ENCODE measurements at regions not wholly inside any gene's neighbourhood (a gene's known extent, or its start where the extent isn't known, plus 50 kb on each side); places are given as distances from the start of the nearest gene placed in this dataset.
A peak's percentile ranks its signal among the peaks of the same experiment; 100 is the strongest.

DNA sequence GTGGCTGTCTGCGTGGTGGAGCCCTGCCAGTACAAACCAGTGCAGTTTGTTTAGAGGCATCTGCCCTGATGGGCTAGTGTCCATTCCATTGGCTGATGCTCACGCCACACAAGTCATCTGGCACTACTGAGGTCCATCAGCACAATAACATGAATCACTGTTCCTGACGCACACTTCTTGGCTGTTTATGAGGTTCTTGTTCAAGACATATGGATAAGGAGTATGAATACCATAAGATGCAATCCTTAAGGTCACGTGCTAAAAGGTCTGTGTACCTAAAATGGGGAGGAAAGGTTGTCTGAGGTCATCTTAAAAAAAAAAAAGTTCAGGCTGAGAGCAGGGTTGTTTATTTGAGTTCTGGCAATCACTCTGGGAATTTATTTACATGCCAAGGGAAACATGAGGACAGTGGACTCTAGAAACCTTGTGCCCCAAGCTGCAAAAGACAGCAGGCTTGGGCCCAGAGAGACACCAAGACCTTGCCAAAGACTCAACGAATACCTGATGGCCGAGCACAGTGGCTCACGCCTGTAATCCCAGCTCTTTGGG lies 54.1 kb upstream of the SHLD1 start:
- Histone ChIP-seq H3K9me2 (replicated peaks; ENCODE audit: low read length) (no peaks in the 10 kb centered on the region), H3K27ac (ENCODE audit: low read length) (peak overlapping the region; percentile 26), H3K4me2 (ENCODE audit: low read length) (no peak overlapping the region), H3F3A (ENCODE audit: low read length, unreplicated experiment) (no peaks in the 10 kb centered on the region), H3K36me3 (ENCODE audit: low read depth, low read length) (no peaks in the 10 kb centered on the region), H3K4me3 (ENCODE audit: low read length) (no peak overlapping the region), H4K20me1 (ENCODE audit: low read length) (no peaks in the 10 kb centered on the region), H3K79me2 (ENCODE audit: low read length) (no peaks in the 10 kb centered on the region), H3K9me3 (ENCODE audit: low read length) (no peaks in the 10 kb centered on the region), H3K27me3 (ENCODE audit: low read length) (no peaks in the 10 kb centered on the region), H3K9ac (ENCODE audit: low read length) (no peak overlapping the region), H3K4me1 (ENCODE audit: insufficient read depth, low read length) (peaks cover 10% of the 10 kb centered on the region; the same call in 1 of the 2 replicates), H2AFZ (ENCODE audit: low read length) (no peak overlapping the region)
- peak; percentile 98 for ATAC-seq
- no peak for TF ChIP-seq CTCF (conservative IDR thresholded peaks at IDR 0.05; ENCODE audit: low read depth, low read length)
- TF ChIP-seq EZH2phosphoT487 (IDR thresholded peaks at IDR 0.05; ENCODE audit: borderline replicate concordance, low read length): no peak
- no peak for TF ChIP-seq EZH2 (IDR thresholded peaks at IDR 0.05; ENCODE audit: low read length, unreplicated experiment)
- intact Hi-C loops (cut with micrococcal nuclease): no loop called here
- BruUV-seq (replicated peaks): no TSS peak
- DNase-seq: peak; percentile 93
- ChIA-PET CTCF (no interaction called here), POLR2A (ENCODE audit: unreplicated experiment) (no interaction called here)

GRCh38 chr20:5691918-5692618 lies 58.1 kb upstream of the SHLD1 start:
- H4K20me1 ChIP-seq (ENCODE audit: low read length): no peaks in the 10 kb centered on the region
- H3K79me2 ChIP-seq (ENCODE audit: low read length): no peaks in the 10 kb centered on the region
- ATAC-seq (no peak), DNase-seq (no peak)
- no peaks in the 10 kb centered on the region for H3K9me2 ChIP-seq (replicated peaks; ENCODE audit: low read length)
- H3K4me3 ChIP-seq (ENCODE audit: low read length): no peak overlapping the region
- H3K4me1 ChIP-seq (ENCODE audit: insufficient read depth, low read length): peaks cover 10% of the 10 kb centered on the region; the same call in 1 of the 2 replicates
- intact Hi-C loops (cut with micrococcal nuclease): no loop called here
- no peaks in the 10 kb centered on the region for H3K27me3 ChIP-seq (ENCODE audit: low read length)
- H3K36me3 ChIP-seq (ENCODE audit: low read depth, low read length): no peaks in the 10 kb centered on the region
- H3K9me3 ChIP-seq (ENCODE audit: low read length): no peaks in the 10 kb centered on the region
- H3K9ac ChIP-seq (ENCODE audit: low read length): no peak overlapping the region
- no peak overlapping the region for H2AFZ ChIP-seq (ENCODE audit: low read length)
- H3K4me2 ChIP-seq (ENCODE audit: low read length): no peak overlapping the region
- H3K27ac ChIP-seq (ENCODE audit: low read length): no peak overlapping the region
- BruUV-seq (replicated peaks): no TSS peak
- no peaks in the 10 kb centered on the region for H3F3A ChIP-seq (ENCODE audit: low read length, unreplicated experiment)
- CTCF ChIA-PET: no interaction called here
- POLR2A ChIA-PET (ENCODE audit: unreplicated experiment): no interaction called here
- no peak for TF ChIP-seq EZH2phosphoT487 (IDR thresholded peaks at IDR 0.05; ENCODE audit: borderline replicate concordance, low read length)
- no peak for TF ChIP-seq CTCF (conservative IDR thresholded peaks at IDR 0.05; ENCODE audit: low read depth, low read length)
- TF ChIP-seq EZH2 (IDR thresholded peaks at IDR 0.05; ENCODE audit: low read length, unreplicated experiment): no peak

- no peak for DNase-seq
- no peak for TF ChIP-seq EZH2phosphoT487 (IDR thresholded peaks at IDR 0.05; ENCODE audit: borderline replicate concordance, low read length)
- TF ChIP-seq CTCF (conservative IDR thresholded peaks at IDR 0.05; ENCODE audit: low read depth, low read length): no peak
- no peak for TF ChIP-seq EZH2 (IDR thresholded peaks at IDR 0.05; ENCODE audit: low read length, unreplicated experiment)
- Histone ChIP-seq H3K9me2 (replicated peaks; ENCODE audit: low read length) (no peaks in the 10 kb centered on the region), H3K4me1 (ENCODE audit: insufficient read depth, low read length) (no peaks in the 10 kb centered on the region), H3K27me3 (ENCODE audit: low read length) (no peaks in the 10 kb centered on the region), H3F3A (ENCODE audit: low read length, unreplicated experiment) (no peaks in the 10 kb centered on the region), H2AFZ (ENCODE audit: low read length) (no peak overlapping the region), H3K4me2 (ENCODE audit: low read length) (no peak overlapping the region), H3K36me3 (ENCODE audit: low read depth, low read length) (no peaks in the 10 kb centered on the region), H3K9me3 (ENCODE audit: low read length) (no peaks in the 10 kb centered on the region), H4K20me1 (ENCODE audit: low read length) (no peaks in the 10 kb centered on the region), H3K4me3 (ENCODE audit: low read length) (no peak overlapping the region), H3K9ac (ENCODE audit: low read length) (no peak overlapping the region), H3K27ac (ENCODE audit: low read length) (no peak overlapping the region), H3K79me2 (ENCODE audit: low read length) (no peaks in the 10 kb centered on the region)
- ChIA-PET POLR2A (ENCODE audit: unreplicated experiment) (no interaction called here), CTCF (no interaction called here)
- intact Hi-C loops (cut with micrococcal nuclease): no loop called here
- ATAC-seq: no peak
- no TSS peak for BruUV-seq (replicated peaks)
Observed at GRCh38 chr20:5689463-5689862, 60.7 kb upstream of the SHLD1 start.

Data from PC-3 (cell line).